OCI-LY3 (cell line): ENCODE measurements at regions not wholly inside any gene's neighbourhood (a gene's known extent, or its start where the extent isn't known, plus 50 kb on each side); places are given as distances from the start of the nearest gene placed in this dataset.

Source experiments
- H2AFZ ChIP-seq: fragments of 200-600, 300-600 bp; shearing (Covaris generic); 2 replicates; pipeline ENCODE4 v1.6.0; 2014; ENCODE audit warnings: antibody characterized with exemption, low read depth, low read length
- H3K27ac ChIP-seq: fragments of 200-600, 300-600 bp; sonication (generic); 2 replicates; pipeline ENCODE4 v1.5.1; 2014; ENCODE audit warnings: mild to moderate bottlenecking, low read length, moderate library complexity, mixed read lengths
- H3K27me3 ChIP-seq: fragments of 200-600, 300-600 bp; sonication (generic); 2 replicates; pipeline ENCODE4 v1.6.1; 2014; ENCODE audit warnings: low read depth, low read length, mixed read lengths
- H3K36me3 ChIP-seq: fragments of 200-600, 300-600 bp; sonication (generic); replicated peaks from 2 replicates; pipeline ENCODE3; 2014; ENCODE audit warnings: low read depth, low read length, mixed read lengths
- H3K4me1 ChIP-seq: fragments of 300-600, 200-600 bp; sonication (generic); 2 replicates; pipeline ENCODE4 v1.6.1; 2014; ENCODE audit warnings: low read length, mixed read lengths
- H3K4me2 ChIP-seq: fragments of 200-600, 300-600 bp; sonication (generic); 2 replicates; pipeline ENCODE4 v1.6.1; 2014; ENCODE audit warnings: low read length, mixed read lengths
- H3K4me3 ChIP-seq: fragments of 300-600, 200-600 bp; sonication (generic); 2 replicates; pipeline ENCODE4 v1.5.1; 2014; ENCODE audit warnings: antibody characterized with exemption, mild to moderate bottlenecking, low read length, moderate library complexity
- H3K79me2 ChIP-seq: fragments of 300-600, 200-600 bp; shearing (Covaris generic); 2 replicates; pipeline ENCODE4 v1.6.1; 2014; ENCODE audit warnings: mild to moderate bottlenecking, low read length, mixed read lengths
- H3K9ac ChIP-seq: fragments of 300-600, 200-600 bp; shearing (Covaris generic); 2 replicates; pipeline ENCODE4 v1.6.0; 2014; ENCODE audit warnings: mild to moderate bottlenecking, low read length, moderate library complexity
- H3K9me3 ChIP-seq: fragments of 200-600, 300-600 bp; shearing (Covaris generic); 2 replicates; pipeline ENCODE4 v1.6.1; 2014; ENCODE audit warnings: low read length, mixed read lengths; ENCODE audit not compliant: insufficient read depth
- H4K20me1 ChIP-seq: fragments of 200-600, 300-600 bp; sonication (generic); 2 replicates; pipeline ENCODE4 v1.6.1; 2016; ENCODE audit warnings: low read length, mixed read lengths; ENCODE audit not compliant: insufficient read depth
- EZH2phosphoT487 ChIP-seq: fragments of 200-600 bp; shearing (Covaris generic); IDR thresholded peaks from 2 replicates; pipeline ENCODE4 v1.6.1; 2018; ENCODE audit warnings: antibody characterized with exemption, mixed run types, low read depth
- TF ChIP-seq, protein P1 (sequence below): fragments of 200-600, 300-600 bp; sonication (generic); IDR thresholded peaks from 2 replicates; pipeline ENCODE4 v1.5.1; 2014; ENCODE audit warnings: antibody characterized with exemption, low read length, low read depth

DNA sequence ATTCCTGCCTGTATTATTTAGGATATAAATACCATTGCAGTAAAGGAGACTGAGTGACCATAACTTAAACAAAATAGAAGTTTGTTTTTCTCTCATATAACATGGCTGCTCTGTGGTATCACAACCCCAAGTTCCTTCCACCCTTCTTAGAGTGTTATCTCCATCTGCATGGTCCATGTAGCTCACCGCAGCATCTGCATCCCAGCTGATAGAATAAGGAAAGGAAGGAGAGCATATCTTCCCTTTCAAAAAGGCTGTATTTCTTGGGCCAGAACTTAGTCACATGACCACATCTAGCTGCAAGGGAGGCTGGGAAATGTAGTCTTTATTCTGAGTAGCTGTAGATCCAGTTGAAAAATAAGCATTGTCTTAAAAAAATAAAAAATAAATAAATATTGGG, 184.8 kb upstream of the NUDT4 start:
- no peaks in the 10 kb centered on the region for H3K9me3 ChIP-seq
- no peaks in the 10 kb centered on the region for H3K79me2 ChIP-seq
- no peak overlapping the region for H3K9ac ChIP-seq
- no peaks in the 10 kb centered on the region for H3K4me1 ChIP-seq
- H4K20me1 ChIP-seq: no peaks in the 10 kb centered on the region
- H3K27ac ChIP-seq: no peak overlapping the region
- H3K4me3 ChIP-seq: no peak overlapping the region
- TF ChIP-seq EZH2phosphoT487: no peak
- TF ChIP-seq, protein P1, sequence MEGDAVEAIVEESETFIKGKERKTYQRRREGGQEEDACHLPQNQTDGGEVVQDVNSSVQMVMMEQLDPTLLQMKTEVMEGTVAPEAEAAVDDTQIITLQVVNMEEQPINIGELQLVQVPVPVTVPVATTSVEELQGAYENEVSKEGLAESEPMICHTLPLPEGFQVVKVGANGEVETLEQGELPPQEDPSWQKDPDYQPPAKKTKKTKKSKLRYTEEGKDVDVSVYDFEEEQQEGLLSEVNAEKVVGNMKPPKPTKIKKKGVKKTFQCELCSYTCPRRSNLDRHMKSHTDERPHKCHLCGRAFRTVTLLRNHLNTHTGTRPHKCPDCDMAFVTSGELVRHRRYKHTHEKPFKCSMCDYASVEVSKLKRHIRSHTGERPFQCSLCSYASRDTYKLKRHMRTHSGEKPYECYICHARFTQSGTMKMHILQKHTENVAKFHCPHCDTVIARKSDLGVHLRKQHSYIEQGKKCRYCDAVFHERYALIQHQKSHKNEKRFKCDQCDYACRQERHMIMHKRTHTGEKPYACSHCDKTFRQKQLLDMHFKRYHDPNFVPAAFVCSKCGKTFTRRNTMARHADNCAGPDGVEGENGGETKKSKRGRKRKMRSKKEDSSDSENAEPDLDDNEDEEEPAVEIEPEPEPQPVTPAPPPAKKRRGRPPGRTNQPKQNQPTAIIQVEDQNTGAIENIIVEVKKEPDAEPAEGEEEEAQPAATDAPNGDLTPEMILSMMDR: no peak
- H3K27me3 ChIP-seq: peaks cover 14% of the 10 kb centered on the region
- no peak overlapping the region for H2AFZ ChIP-seq
- H3K36me3 ChIP-seq: no peaks in the 10 kb centered on the region
- H3K4me2 ChIP-seq: no peak overlapping the region

DNA sequence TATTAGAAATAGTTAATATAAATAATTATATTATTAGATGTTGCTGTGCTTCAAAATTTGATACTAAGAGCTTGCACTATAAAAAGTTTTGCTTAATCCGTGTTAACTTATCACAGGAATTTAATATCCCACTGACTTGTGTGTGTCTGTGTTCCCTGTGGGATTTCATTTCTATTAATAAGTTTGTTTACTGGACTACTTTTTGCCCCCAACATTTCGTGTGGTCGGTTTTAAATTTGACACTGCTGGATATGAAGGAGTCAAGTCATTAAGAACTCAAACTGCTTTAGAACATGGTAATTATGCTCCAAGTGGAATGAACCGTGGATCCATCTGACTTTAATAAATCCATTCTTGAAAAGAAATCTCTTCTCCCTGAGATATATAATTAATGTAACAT, 182.2 kb upstream of the NUDT4 start:
- Histone ChIP-seq H3K27me3 (peaks cover 29% of the 10 kb centered on the region), H3K4me3 (no peak overlapping the region), H3K9ac (no peak overlapping the region), H3K9me3 (no peaks in the 10 kb centered on the region), H2AFZ (no peak overlapping the region), H3K4me2 (no peak overlapping the region), H3K27ac (no peak overlapping the region), H3K36me3 (no peaks in the 10 kb centered on the region), H3K79me2 (no peaks in the 10 kb centered on the region), H3K4me1 (peaks cover 9% of the 10 kb centered on the region), H4K20me1 (no peaks in the 10 kb centered on the region)
- TF ChIP-seq, protein P1: no peak
- no peak for TF ChIP-seq EZH2phosphoT487

DNA sequence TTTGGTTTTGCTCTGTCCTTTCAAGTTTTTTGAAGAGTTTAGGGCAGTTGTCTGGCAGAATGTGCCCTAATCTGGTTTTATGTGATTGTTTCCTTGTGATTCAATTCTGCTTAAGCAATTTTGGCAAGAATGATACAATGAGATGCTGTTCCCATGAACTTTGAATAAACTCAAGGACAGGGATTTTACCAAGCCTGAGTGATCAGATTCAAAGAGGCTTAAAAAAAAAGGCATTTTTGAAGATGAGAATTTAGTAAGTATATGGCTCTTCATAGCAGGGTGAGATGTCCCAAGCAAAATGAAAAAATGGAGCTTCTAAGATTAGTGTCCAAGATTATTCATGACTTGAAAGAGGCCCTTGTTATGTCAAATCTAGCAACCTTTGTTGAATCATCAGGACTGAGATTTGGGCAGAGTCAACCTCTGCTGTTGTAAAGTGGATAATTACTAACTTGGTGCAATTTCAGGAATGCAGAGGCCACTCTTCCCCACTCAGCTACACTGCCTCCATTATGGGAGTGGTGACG, 180.6 kb upstream of the NUDT4 start:
- no peaks in the 10 kb centered on the region for H4K20me1 ChIP-seq
- H3K9ac ChIP-seq: no peak overlapping the region
- H3K4me1 ChIP-seq: peaks cover 12% of the 10 kb centered on the region
- no peaks in the 10 kb centered on the region for H3K9me3 ChIP-seq
- no peak overlapping the region for H3K4me3 ChIP-seq
- no peak overlapping the region for H2AFZ ChIP-seq
- H3K79me2 ChIP-seq: no peaks in the 10 kb centered on the region
- H3K4me2 ChIP-seq: no peak overlapping the region
- no peak overlapping the region for H3K27ac ChIP-seq
- H3K36me3 ChIP-seq: no peaks in the 10 kb centered on the region
- H3K27me3 ChIP-seq: peaks cover 25% of the 10 kb centered on the region
- no peak for TF ChIP-seq EZH2phosphoT487
- TF ChIP-seq, protein P1: no peak

DNA sequence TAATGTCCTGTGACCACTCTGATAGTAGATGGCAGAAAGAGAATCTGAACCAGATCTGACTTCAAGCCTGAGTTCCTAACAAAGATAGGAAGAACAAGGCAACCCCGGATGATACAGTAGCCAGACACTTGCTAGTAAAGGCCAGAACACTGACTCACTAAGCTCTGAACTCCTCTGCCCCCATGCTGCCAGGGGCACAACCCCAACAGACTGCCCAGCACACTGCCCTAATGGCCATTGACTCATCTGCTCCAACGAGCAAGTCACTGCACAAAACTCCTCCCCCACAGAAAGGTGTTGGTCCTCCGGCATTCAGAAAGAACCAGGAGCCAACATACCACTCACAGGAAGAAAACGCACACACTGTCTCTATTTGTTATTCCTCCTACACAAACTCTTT, 179.6 kb upstream of the NUDT4 start:
- H3K4me1 ChIP-seq: peaks cover 12% of the 10 kb centered on the region
- H3K4me2 ChIP-seq: no peak overlapping the region
- H3K27me3 ChIP-seq: peaks cover 25% of the 10 kb centered on the region
- no peak overlapping the region for H3K4me3 ChIP-seq
- no peaks in the 10 kb centered on the region for H4K20me1 ChIP-seq
- H3K36me3 ChIP-seq: no peaks in the 10 kb centered on the region
- no peaks in the 10 kb centered on the region for H3K9me3 ChIP-seq
- no peak overlapping the region for H3K9ac ChIP-seq
- no peak overlapping the region for H3K27ac ChIP-seq
- TF ChIP-seq EZH2phosphoT487: no peak
- TF ChIP-seq, protein P1: no peak
- H3K79me2 ChIP-seq: no peaks in the 10 kb centered on the region
- no peak overlapping the region for H2AFZ ChIP-seq
